ENCODE measurements at regions not wholly inside any gene's neighbourhood (a gene's known extent, or its start where the extent isn't known, plus 50 kb on each side); places are given as distances from the start of the nearest gene placed in this dataset.

DNA sequence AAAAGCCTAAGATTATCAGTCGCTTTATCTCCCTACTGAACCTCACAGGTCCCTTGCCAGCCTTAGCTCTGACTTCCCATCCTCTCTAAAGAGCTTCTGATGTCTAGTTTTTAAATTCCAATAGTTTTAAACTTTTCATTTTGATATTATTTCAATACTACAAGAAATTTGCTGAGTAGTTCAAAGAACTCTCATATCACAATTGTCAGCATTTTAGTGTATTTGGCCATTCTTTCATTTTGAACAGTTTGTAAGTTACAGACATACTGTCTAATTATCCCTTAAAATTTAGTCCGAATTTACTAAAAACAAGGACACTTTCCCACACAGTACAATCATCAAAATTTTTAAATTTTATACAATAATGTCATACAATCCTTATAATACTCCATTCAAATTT is 666.8 kb upstream of the SETBP1 start:
- H3K36me3 ChIP-seq (ENCODE audit: insufficient read depth in 1 of 2, low read depth in 1 of 2): no peaks in the 10 kb centered on the region
- DNase-seq (no peak), ATAC-seq (no peak)
- TF ChIP-seq, protein P1, sequence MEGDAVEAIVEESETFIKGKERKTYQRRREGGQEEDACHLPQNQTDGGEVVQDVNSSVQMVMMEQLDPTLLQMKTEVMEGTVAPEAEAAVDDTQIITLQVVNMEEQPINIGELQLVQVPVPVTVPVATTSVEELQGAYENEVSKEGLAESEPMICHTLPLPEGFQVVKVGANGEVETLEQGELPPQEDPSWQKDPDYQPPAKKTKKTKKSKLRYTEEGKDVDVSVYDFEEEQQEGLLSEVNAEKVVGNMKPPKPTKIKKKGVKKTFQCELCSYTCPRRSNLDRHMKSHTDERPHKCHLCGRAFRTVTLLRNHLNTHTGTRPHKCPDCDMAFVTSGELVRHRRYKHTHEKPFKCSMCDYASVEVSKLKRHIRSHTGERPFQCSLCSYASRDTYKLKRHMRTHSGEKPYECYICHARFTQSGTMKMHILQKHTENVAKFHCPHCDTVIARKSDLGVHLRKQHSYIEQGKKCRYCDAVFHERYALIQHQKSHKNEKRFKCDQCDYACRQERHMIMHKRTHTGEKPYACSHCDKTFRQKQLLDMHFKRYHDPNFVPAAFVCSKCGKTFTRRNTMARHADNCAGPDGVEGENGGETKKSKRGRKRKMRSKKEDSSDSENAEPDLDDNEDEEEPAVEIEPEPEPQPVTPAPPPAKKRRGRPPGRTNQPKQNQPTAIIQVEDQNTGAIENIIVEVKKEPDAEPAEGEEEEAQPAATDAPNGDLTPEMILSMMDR (IDR thresholded peaks at IDR 0.05): no peak
- no peak overlapping the region for H3K4me3 ChIP-seq
- intact Hi-C loops (cut with DNase I): no loop called here
- H3K4me1 ChIP-seq: no peaks in the 10 kb centered on the region
- H3K9me3 ChIP-seq: no peaks in the 10 kb centered on the region
- no peaks in the 10 kb centered on the region for H3K27me3 ChIP-seq (ENCODE audit: insufficient read depth in 3 of 3, low read length in 2 of 3)
- WGBS, 3 donors: 83 to 89% (median 89%) methylated on average over 2 of the region's 2 CpGs
- H3K27ac ChIP-seq: no peak overlapping the region

DNA sequence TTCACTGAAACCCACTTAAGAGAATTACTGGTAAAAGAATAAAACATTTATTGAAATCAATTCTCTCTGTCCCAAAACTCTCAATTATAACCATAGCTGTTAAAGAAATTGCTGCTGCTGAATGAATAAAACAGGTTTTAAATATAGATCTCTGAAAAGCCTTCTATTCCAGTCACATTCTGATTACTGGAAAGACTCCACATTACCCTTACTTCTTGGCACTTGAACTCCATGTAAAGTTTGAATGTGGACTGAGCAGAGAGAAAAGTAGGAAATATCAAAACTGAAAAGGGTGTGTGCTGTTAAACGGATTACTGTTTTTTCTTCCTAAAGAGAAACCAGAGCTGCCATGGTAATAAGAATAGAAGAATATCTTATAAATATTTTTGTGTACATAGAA is 655.3 kb upstream of the SETBP1 start:
- TF ChIP-seq, protein P1 (IDR thresholded peaks at IDR 0.05): no peak

DNA sequence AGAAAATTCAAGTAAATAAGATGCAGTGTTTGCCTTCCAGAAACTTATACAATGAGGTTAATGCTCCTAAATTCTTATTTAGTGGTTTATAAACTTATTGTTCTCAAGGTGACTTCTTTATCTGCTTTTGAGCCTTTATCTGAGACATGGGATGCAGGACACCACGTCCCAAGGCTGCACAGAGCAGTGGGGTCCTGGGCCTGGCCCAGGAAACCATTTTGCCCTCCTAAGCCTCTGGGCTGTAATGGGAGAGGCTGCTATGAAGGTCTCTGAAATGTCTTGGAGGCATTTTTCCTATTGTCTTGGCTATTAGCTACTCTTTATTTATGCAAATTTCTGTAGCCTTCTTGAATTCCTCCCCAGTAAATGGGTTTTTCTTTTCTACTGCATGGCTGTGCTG is 652.6 kb upstream of the SETBP1 start:
- DNase-seq (no peak), ATAC-seq (no peak)
- H3K4me3 ChIP-seq: no peak overlapping the region
- intact Hi-C loops (cut with DNase I): no loop called here
- no peaks in the 10 kb centered on the region for H3K9me3 ChIP-seq
- H3K27ac ChIP-seq: no peak overlapping the region
- H3K4me1 ChIP-seq: no peaks in the 10 kb centered on the region
- H3K36me3 ChIP-seq (ENCODE audit: insufficient read depth in 1 of 2, low read depth in 1 of 2): no peaks in the 10 kb centered on the region
- TF ChIP-seq, protein P1 (IDR thresholded peaks at IDR 0.05): no peak
- no peaks in the 10 kb centered on the region for H3K27me3 ChIP-seq (ENCODE audit: insufficient read depth in 3 of 3, low read length in 2 of 3)
- 83 to 93% (median 84%) methylated on average over 1 of the region's 1 CpG for WGBS, 3 donors

More for the DNA sequence above, 655.3 kb upstream of the SETBP1 start:
- no peaks in the 10 kb centered on the region for H3K36me3 ChIP-seq (ENCODE audit: insufficient read depth in 1 of 2, low read depth in 1 of 2)
- intact Hi-C loops (cut with DNase I): no loop called here
- WGBS, 3 donors: 48 to 69% (median 59%) methylated on average over 1 of the region's 1 CpG
- H3K27me3 ChIP-seq (ENCODE audit: insufficient read depth in 3 of 3, low read length in 2 of 3): no peaks in the 10 kb centered on the region
- DNase-seq: no peak
- no peaks in the 10 kb centered on the region for H3K4me1 ChIP-seq
- ATAC-seq: no peak
- H3K9me3 ChIP-seq: no peaks in the 10 kb centered on the region
- H3K4me3 ChIP-seq: no peak overlapping the region
- no peak overlapping the region for H3K27ac ChIP-seq

DNA sequence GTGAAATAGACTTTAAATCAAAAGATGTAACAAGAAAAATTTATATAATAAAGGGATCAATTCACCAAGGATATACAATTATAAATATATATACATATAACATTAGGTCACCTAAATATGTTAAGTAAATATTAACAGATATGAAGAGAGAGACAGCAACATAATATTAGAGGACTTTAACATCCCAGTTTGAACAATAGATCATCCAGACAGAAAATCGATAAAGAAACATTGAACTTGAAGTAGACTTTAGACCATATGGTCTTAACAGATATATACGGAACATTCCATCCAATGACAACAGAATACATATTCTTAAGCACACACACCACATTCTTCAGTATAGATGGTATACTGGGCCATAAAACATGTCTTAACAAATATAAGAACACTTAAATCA is 649.6 kb upstream of the SETBP1 start:
- intact Hi-C loops (cut with DNase I): no loop called here
- Histone ChIP-seq H3K36me3 (ENCODE audit: insufficient read depth in 1 of 2, low read depth in 1 of 2) (no peaks in the 10 kb centered on the region), H3K9me3 (no peaks in the 10 kb centered on the region), H3K4me1 (no peaks in the 10 kb centered on the region), H3K27me3 (ENCODE audit: insufficient read depth in 3 of 3, low read length in 2 of 3) (no peaks in the 10 kb centered on the region), H3K4me3 (no peak overlapping the region), H3K27ac (no peak overlapping the region)
- DNase-seq: no peak
- TF ChIP-seq, protein P1 (IDR thresholded peaks at IDR 0.05): no peak
- no peak for ATAC-seq
- 88 to 91% (median 88%) methylated on average over 2 of the region's 2 CpGs for WGBS, 3 donors

DNA sequence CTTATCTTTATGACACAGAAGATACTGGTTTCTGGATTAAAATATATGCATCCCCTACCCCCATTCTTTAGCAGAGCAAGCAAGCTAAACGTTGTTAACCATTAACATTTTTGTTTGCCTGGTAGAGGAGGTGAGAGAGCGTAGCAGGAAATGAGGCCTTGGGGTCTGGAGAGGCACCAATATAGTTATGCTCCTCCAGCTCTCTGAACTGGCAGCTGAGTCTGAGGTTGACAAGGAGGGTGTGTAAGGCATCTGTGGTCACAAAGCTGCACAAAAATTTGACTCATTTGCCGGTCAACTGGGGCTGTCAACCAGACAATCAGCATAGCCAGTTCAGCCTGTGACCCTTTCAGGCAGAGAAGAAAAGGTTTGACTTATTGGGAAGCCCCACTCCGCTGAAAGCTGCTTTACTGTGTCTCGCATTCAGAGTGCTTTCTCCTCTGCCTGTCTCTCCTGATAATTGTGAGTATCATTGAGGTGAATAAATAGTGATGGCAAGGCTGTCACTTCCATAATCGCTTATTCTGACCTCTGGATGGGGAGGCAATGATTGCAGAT is 647.5 kb upstream of the SETBP1 start:
- H3K9me3 ChIP-seq: no peaks in the 10 kb centered on the region
- DNase-seq: no peak
- WGBS, 3 donors: 73 to 82% (median 78%) methylated on average over 6 of the region's 6 CpGs
- no peaks in the 10 kb centered on the region for H3K27me3 ChIP-seq (ENCODE audit: insufficient read depth in 3 of 3, low read length in 2 of 3)
- no peak overlapping the region for H3K4me3 ChIP-seq
- H3K4me1 ChIP-seq: no peaks in the 10 kb centered on the region
- intact Hi-C loops (cut with DNase I): no loop called here
- no peak overlapping the region for H3K27ac ChIP-seq
- TF ChIP-seq, protein P1 (IDR thresholded peaks at IDR 0.05): no peak
- no peaks in the 10 kb centered on the region for H3K36me3 ChIP-seq (ENCODE audit: insufficient read depth in 1 of 2, low read depth in 1 of 2)
- no peak for ATAC-seq
